Keratinocyte (primary cell): ENCODE measurements at regions not wholly inside any gene's neighbourhood (a gene's known extent, or its start where the extent isn't known, plus 50 kb on each side); places are given as distances from the start of the nearest gene placed in this dataset.

Experiments used
- DNase-seq: peaks from one replicate; pipeline ENCODE4 v3.0.0-alpha.2; 2011; ENCODE audit warnings: low read depth, missing footprints, low spot score
- FAIRE-seq: peaks from 2 replicates; lab custom pipeline; 2011; peaks lifted over from hg19 to GRCh38; lab: Jason Lieb, UNC
- H2AFZ ChIP-seq: 2 replicates; pipeline ENCODE4 v1.6.0; 2012; ENCODE audit warnings: low read length, control low read depth, inconsistent platforms; ENCODE audit not compliant: control insufficient read depth
- H3K27ac ChIP-seq: 2 replicates; pipeline ENCODE4 v1.5.1; 2011; ENCODE audit warnings: low read length; ENCODE audit not compliant: control insufficient read depth, insufficient read depth
- H3K27me3 ChIP-seq: 3 replicates; pipeline ENCODE4 v1.6.0; 2011; ENCODE audit warnings: low read length; ENCODE audit not compliant: control insufficient read depth, insufficient read depth; ENCODE audit errors: extremely low read depth
- H3K36me3 ChIP-seq, 2 experiments: 2 replicates in 1 of 2; 3 replicates in 1 of 2; pipeline ENCODE4 v1.5.1; 2011; ENCODE audit warnings: low read length in 2 of 2, mild to moderate bottlenecking in 1 of 2; ENCODE audit not compliant: control insufficient read depth in 2 of 2, insufficient read depth in 2 of 2; ENCODE audit errors: extremely low read depth in 1 of 2
- H3K4me1 ChIP-seq: 3 replicates; pipeline ENCODE4 v1.5.1; 2011; ENCODE audit warnings: low read length; ENCODE audit not compliant: control insufficient read depth, insufficient read depth; ENCODE audit errors: extremely low read depth
- H3K4me2 ChIP-seq: 3 replicates; pipeline ENCODE4 v1.6.0; 2011; ENCODE audit warnings: low read depth, low read length; ENCODE audit not compliant: control insufficient read depth, insufficient read depth; ENCODE audit errors: extremely low read depth
- H3K4me3 ChIP-seq, 3 experiments: fragments of 200-600 bp in 1 of 3; sonication (generic) in 1 of 3; 2 replicates in 2 of 3; 3 replicates in 1 of 3; pipeline ENCODE4 v1.5.1; 2011 to 2016; ENCODE audit warnings: low read length in 3 of 3, mild to moderate bottlenecking in 3 of 3, control low read depth in 2 of 3, inconsistent platforms in 1 of 3, low read depth in 1 of 3, mixed read lengths in 1 of 3, mixed run types in 1 of 3, moderate library complexity in 1 of 3; ENCODE audit not compliant: control insufficient read depth in 2 of 3, insufficient read depth in 2 of 3; ENCODE audit errors: extremely low read depth in 1 of 3
- H3K79me2 ChIP-seq: 2 replicates; pipeline ENCODE4 v1.6.0; 2012; ENCODE audit warnings: low read length; ENCODE audit not compliant: control insufficient read depth, insufficient read depth
- H3K9ac ChIP-seq: 3 replicates; pipeline ENCODE4 v1.6.0; 2011; ENCODE audit warnings: low read length; ENCODE audit not compliant: control insufficient read depth, insufficient read depth; ENCODE audit errors: extremely low read depth
- H3K9me1 ChIP-seq: 3 replicates; pipeline ENCODE4 v1.6.0; 2011; ENCODE audit warnings: low read length; ENCODE audit not compliant: control insufficient read depth, insufficient read depth; ENCODE audit errors: extremely low read depth
- H3K9me3 ChIP-seq: 2 replicates; pipeline ENCODE4 v1.5.1; 2012; ENCODE audit warnings: low read depth, low read length; ENCODE audit not compliant: control insufficient read depth
- H4K20me1 ChIP-seq: 3 replicates; pipeline ENCODE4 v1.6.0; 2011; ENCODE audit warnings: low read length; ENCODE audit not compliant: control insufficient read depth, insufficient read depth; ENCODE audit errors: extremely low read depth
- EZH2 ChIP-seq: IDR thresholded peaks from one replicate; pipeline ENCODE4 v1.6.1; 2012; ENCODE audit warnings: inconsistent platforms, mild to moderate bottlenecking, low read length, moderate library complexity
- dilution Hi-C: fragments of 300-500 bp; cut with MboI; formaldehyde crosslinking; loops from one replicate; pipeline ENCODE4 v1.7.0; 2020; ENCODE audit warnings: low sequenced_read_pairs; ENCODE audit not compliant: extremely low pct_ligation_motif_present
- TF ChIP-seq, protein P1 (sequence below), 3 experiments: IDR thresholded peaks in 1 of 3; conservative IDR thresholded peaks in 1 of 3; optimal IDR thresholded peaks in 1 of 3; 2 replicates in 2 of 3; 3 replicates in 1 of 3; pipeline versions ENCODE3 to v1.5.1; 2011; ENCODE audit warnings: low read length in 3 of 3, mild to moderate bottlenecking in 3 of 3, moderate library complexity in 2 of 3, control low read depth in 1 of 3, inconsistent platforms in 1 of 3; ENCODE audit not compliant: insufficient read depth in 2 of 3; ENCODE audit errors: extremely low read depth in 1 of 3

DNA sequence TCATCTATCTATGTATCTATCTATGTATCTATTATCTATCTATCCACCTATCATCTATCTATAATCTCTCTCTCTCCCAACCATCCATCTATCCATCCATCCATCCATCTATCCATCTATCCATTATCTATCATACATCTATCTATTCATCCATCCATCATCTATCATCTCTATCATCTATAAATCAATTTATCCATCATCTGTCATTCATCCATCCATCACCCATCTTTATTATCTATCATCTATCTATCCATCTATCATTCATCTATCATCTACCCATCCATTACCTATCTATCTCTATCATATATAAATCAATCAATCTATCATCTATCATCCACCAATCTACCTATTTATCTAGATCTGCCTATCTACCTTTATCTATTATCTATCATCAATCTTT is 69.4 kb upstream of the PPP2R3B start:
- no peaks in the 10 kb centered on the region for H4K20me1 ChIP-seq
- no peak overlapping the region for H3K27ac ChIP-seq
- no peak overlapping the region for H3K4me3 ChIP-seq
- dilution Hi-C loops = no loop called here
- TF ChIP-seq, protein P1, sequence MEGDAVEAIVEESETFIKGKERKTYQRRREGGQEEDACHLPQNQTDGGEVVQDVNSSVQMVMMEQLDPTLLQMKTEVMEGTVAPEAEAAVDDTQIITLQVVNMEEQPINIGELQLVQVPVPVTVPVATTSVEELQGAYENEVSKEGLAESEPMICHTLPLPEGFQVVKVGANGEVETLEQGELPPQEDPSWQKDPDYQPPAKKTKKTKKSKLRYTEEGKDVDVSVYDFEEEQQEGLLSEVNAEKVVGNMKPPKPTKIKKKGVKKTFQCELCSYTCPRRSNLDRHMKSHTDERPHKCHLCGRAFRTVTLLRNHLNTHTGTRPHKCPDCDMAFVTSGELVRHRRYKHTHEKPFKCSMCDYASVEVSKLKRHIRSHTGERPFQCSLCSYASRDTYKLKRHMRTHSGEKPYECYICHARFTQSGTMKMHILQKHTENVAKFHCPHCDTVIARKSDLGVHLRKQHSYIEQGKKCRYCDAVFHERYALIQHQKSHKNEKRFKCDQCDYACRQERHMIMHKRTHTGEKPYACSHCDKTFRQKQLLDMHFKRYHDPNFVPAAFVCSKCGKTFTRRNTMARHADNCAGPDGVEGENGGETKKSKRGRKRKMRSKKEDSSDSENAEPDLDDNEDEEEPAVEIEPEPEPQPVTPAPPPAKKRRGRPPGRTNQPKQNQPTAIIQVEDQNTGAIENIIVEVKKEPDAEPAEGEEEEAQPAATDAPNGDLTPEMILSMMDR (optimal IDR thresholded peaks at IDR 0.05 in 1 of 3, IDR thresholded peaks at IDR 0.05 in 1 of 3, conservative IDR thresholded peaks at IDR 0.05 in 1 of 3; ENCODE audit: extremely low read depth in 1 of 3, insufficient read depth in 2 of 3, low read length in 3 of 3) = no peak
- no peak for TF ChIP-seq EZH2
- no peaks in the 10 kb centered on the region for H3K36me3 ChIP-seq
- H3K4me2 ChIP-seq = no peak overlapping the region
- DNase-seq (no peak), FAIRE-seq (no peak)
- no peak overlapping the region for H3K9ac ChIP-seq
- no peaks in the 10 kb centered on the region for H3K27me3 ChIP-seq
- H3K4me1 ChIP-seq = no peaks in the 10 kb centered on the region
- H3K79me2 ChIP-seq = no peaks in the 10 kb centered on the region
- H2AFZ ChIP-seq = no peak overlapping the region
- H3K9me1 ChIP-seq = no peaks in the 10 kb centered on the region
- peaks cover 5% of the 10 kb centered on the region for H3K9me3 ChIP-seq

GRCh38 chrX:456551-457291 is 70.0 kb upstream of the PPP2R3B start:
- no peak for DNase-seq
- TF ChIP-seq, protein P1 (optimal IDR thresholded peaks at IDR 0.05 in 1 of 3, IDR thresholded peaks at IDR 0.05 in 1 of 3, conservative IDR thresholded peaks at IDR 0.05 in 1 of 3; ENCODE audit: extremely low read depth in 1 of 3, insufficient read depth in 2 of 3, low read length in 3 of 3) = no peak
- no peak for TF ChIP-seq EZH2
- no peaks in the 10 kb centered on the region for H3K36me3 ChIP-seq
- no peak overlapping the region for H3K4me2 ChIP-seq
- H3K27me3 ChIP-seq = no peaks in the 10 kb centered on the region
- dilution Hi-C loops = no loop called here
- H3K79me2 ChIP-seq = no peaks in the 10 kb centered on the region
- peaks cover 11% of the 10 kb centered on the region for H3K9me3 ChIP-seq
- no peak overlapping the region for H3K4me3 ChIP-seq
- H4K20me1 ChIP-seq = no peaks in the 10 kb centered on the region
- FAIRE-seq = no peak
- H3K9ac ChIP-seq = no peak overlapping the region
- H3K9me1 ChIP-seq = no peaks in the 10 kb centered on the region
- H3K27ac ChIP-seq = no peak overlapping the region
- no peaks in the 10 kb centered on the region for H3K4me1 ChIP-seq
- H2AFZ ChIP-seq = no peak overlapping the region
